ENCODE measurements at regions not wholly inside any gene's neighbourhood (a gene's known extent, or its start where the extent isn't known, plus 50 kb on each side); places are given as distances from the start of the nearest gene placed in this dataset.

DNA sequence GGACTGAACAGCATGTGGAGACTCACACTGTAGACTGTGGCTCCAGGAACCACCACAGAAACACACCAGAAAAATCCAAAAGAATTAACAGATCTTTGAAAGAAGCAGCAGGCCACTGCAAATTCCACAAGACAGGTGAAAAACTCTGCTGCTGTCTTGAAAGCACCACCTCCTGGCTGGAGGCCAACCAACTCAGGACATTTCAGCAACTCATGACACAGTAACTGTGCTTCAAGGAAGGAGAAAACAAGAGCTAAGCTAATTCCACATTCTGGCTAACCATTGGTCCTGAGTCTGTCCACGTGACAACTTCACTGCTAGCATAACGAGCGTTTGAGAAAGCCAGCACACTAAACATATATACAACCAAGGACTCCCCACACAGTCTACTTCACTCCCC, 625.1 kb downstream of the PRELID2 start:
- POLR2A ChIA-PET: no interaction called here
- Histone ChIP-seq H3K36me3 (ENCODE audit: control insufficient read depth in 2 of 3, insufficient read depth in 3 of 3, low read length in 3 of 3) (no peaks in the 10 kb centered on the region), H3K27me3 (ENCODE audit: control insufficient read depth in 2 of 2, insufficient read depth in 2 of 2, low read length in 2 of 2) (no peaks in the 10 kb centered on the region), H3K27ac (ENCODE audit: low read depth, low read length) (no peak overlapping the region), H3K4me1 (ENCODE audit: control insufficient read depth in 2 of 2, insufficient read depth in 2 of 2, low read length in 2 of 2) (no peaks in the 10 kb centered on the region), H3K9me3 (ENCODE audit: control insufficient read depth in 2 of 3, low read length in 3 of 3) (no peaks in the 10 kb centered on the region), H3K4me3 (ENCODE audit: low read length) (no peak overlapping the region)
- Mint-ChIP-seq H3K9me3 (peaks cover 3 to 49% (median 15%) of the 10 kb centered on the region in 11 donors), H3K36me3 (no peaks in the 10 kb centered on the region), H3K27ac (no peak overlapping the region), H3K27me3 (no peaks in the 10 kb centered on the region), H3K4me1 (peaks cover 0 to 2% (median 0%) of the 10 kb centered on the region in 7 donors), H3K4me3 (no peak overlapping the region)
- ATAC-seq: no peak
- intact Hi-C loops (cut with micrococcal nuclease): no loop called here
- CTCF ChIA-PET: interaction anchor here (0.6 kb wide), 1 partner anchor 48 kb away, joined by 4 read pairs; no protein-coding TSS in a partner anchor
- DNase-seq: no peak

DNA sequence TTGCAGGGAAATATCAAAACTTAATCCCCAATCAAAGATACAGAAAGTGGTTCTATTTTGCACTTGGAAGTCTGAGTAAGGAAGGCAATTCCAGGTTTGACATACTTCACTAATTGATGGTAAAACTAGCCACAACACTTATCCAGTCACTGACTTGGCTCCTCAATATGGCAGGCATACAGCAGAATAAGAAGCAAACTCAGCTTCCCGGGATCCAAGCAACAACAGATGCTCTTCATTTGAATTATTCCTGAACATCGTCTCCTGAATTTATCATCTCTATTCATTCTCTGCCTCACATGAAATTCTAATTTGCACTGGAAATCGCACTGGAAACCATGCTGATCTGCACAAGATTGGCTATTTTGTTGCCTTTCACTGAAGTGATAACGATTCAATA, 629.6 kb downstream of the PRELID2 start:
- Histone ChIP-seq H3K27ac (ENCODE audit: low read depth, low read length) (no peak overlapping the region), H3K36me3 (ENCODE audit: control insufficient read depth in 2 of 3, insufficient read depth in 3 of 3, low read length in 3 of 3) (no peaks in the 10 kb centered on the region), H3K4me1 (ENCODE audit: control insufficient read depth in 2 of 2, insufficient read depth in 2 of 2, low read length in 2 of 2) (no peaks in the 10 kb centered on the region), H3K9me3 (ENCODE audit: control insufficient read depth in 2 of 3, low read length in 3 of 3) (no peaks in the 10 kb centered on the region), H3K4me3 (ENCODE audit: low read length) (no peak overlapping the region), H3K27me3 (ENCODE audit: control insufficient read depth in 2 of 2, insufficient read depth in 2 of 2, low read length in 2 of 2) (no peaks in the 10 kb centered on the region)
- H3K27me3 Mint-ChIP-seq: no peaks in the 10 kb centered on the region
- intact Hi-C loops (cut with micrococcal nuclease): no loop called here
- no peak overlapping the region for H3K4me3 Mint-ChIP-seq
- DNase-seq (no peak), ATAC-seq (no peak)
- H3K36me3 Mint-ChIP-seq: no peaks in the 10 kb centered on the region
- no peak overlapping the region for H3K27ac Mint-ChIP-seq
- ChIA-PET POLR2A (no interaction called here), CTCF (no interaction called here)
- peaks cover 0 to 2% (median 0%) of the 10 kb centered on the region in 7 donors for H3K4me1 Mint-ChIP-seq
- H3K9me3 Mint-ChIP-seq: peaks cover 0 to 17% (median 6%) of the 10 kb centered on the region in 11 donors

- H3K27me3 Mint-ChIP-seq: no peaks in the 10 kb centered on the region
- Histone ChIP-seq H3K36me3 (ENCODE audit: control insufficient read depth in 2 of 3, insufficient read depth in 3 of 3, low read length in 3 of 3) (no peaks in the 10 kb centered on the region), H3K27me3 (ENCODE audit: control insufficient read depth in 2 of 2, insufficient read depth in 2 of 2, low read length in 2 of 2) (no peaks in the 10 kb centered on the region), H3K9me3 (ENCODE audit: control insufficient read depth in 2 of 3, low read length in 3 of 3) (no peaks in the 10 kb centered on the region), H3K4me3 (ENCODE audit: low read length) (no peak overlapping the region), H3K4me1 (ENCODE audit: control insufficient read depth in 2 of 2, insufficient read depth in 2 of 2, low read length in 2 of 2) (no peaks in the 10 kb centered on the region), H3K27ac (ENCODE audit: low read depth, low read length) (no peak overlapping the region)
- intact Hi-C loops (cut with micrococcal nuclease): no loop called here
- H3K36me3 Mint-ChIP-seq: no peaks in the 10 kb centered on the region
- DNase-seq (no peak), ATAC-seq (no peak)
- no peak overlapping the region for H3K4me3 Mint-ChIP-seq
- peaks cover 0 to 2% (median 0%) of the 10 kb centered on the region in 7 donors for H3K4me1 Mint-ChIP-seq
- POLR2A ChIA-PET: no interaction called here
- H3K27ac Mint-ChIP-seq: no peak overlapping the region
- H3K9me3 Mint-ChIP-seq: peaks cover 0 to 15% (median 5%) of the 10 kb centered on the region in 11 donors
- CTCF ChIA-PET: no interaction called here
Measured at GRCh38 chr5:145204743-145205142, 630.4 kb downstream of the PRELID2 start.

DNA sequence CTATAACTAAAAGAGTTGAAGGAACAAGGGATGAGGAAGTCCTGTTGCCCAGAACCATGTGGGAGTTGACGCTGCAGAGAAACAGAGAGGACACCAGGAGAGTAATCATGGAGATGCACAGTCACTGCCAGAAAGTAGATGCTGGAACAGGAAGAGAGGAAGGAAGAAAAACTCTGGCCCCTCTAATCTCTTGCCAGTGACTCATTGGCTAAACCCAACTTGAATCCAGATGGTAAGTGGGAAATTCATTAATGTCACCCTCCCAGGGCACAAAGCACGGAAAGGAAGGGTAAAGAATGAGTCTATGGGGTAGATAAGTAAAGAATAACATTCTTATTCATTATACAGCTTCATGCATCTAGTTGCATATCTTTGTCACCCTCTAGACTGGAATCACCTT, 631.9 kb downstream of the PRELID2 start:
- POLR2A ChIA-PET: no interaction called here
- Mint-ChIP-seq H3K36me3 (no peaks in the 10 kb centered on the region), H3K4me3 (no peak overlapping the region), H3K27me3 (no peaks in the 10 kb centered on the region), H3K4me1 (peaks cover 0 to 2% (median 0%) of the 10 kb centered on the region in 7 donors), H3K27ac (no peak overlapping the region), H3K9me3 (peaks cover 0 to 11% (median 5%) of the 10 kb centered on the region in 11 donors)
- no peak overlapping the region for H3K4me3 ChIP-seq (ENCODE audit: low read length)
- H3K27ac ChIP-seq (ENCODE audit: low read depth, low read length): no peak overlapping the region
- intact Hi-C loops (cut with micrococcal nuclease): no loop called here
- no peaks in the 10 kb centered on the region for H3K27me3 ChIP-seq (ENCODE audit: control insufficient read depth in 2 of 2, insufficient read depth in 2 of 2, low read length in 2 of 2)
- CTCF ChIA-PET: no interaction called here
- no peaks in the 10 kb centered on the region for H3K36me3 ChIP-seq (ENCODE audit: control insufficient read depth in 2 of 3, insufficient read depth in 3 of 3, low read length in 3 of 3)
- H3K4me1 ChIP-seq (ENCODE audit: control insufficient read depth in 2 of 2, insufficient read depth in 2 of 2, low read length in 2 of 2): no peaks in the 10 kb centered on the region
- H3K9me3 ChIP-seq (ENCODE audit: control insufficient read depth in 2 of 3, low read length in 3 of 3): no peaks in the 10 kb centered on the region
- ATAC-seq (no peak), DNase-seq (no peak)

GRCh38 chr5:145198525-145199260, 636.4 kb downstream of the PRELID2 start:
- ChIA-PET POLR2A (no interaction called here), CTCF (interaction anchor here (0.6 kb wide), 1 partner anchor 27 kb away, joined by 3 read pairs; no protein-coding TSS in a partner anchor)
- no peaks in the 10 kb centered on the region for H3K9me3 ChIP-seq (ENCODE audit: control insufficient read depth in 2 of 3, low read length in 3 of 3)
- H3K9me3 Mint-ChIP-seq: peaks cover 0 to 10% (median 2%) of the 10 kb centered on the region in 11 donors
- H3K27ac ChIP-seq (ENCODE audit: low read depth, low read length): no peak overlapping the region
- no peak overlapping the region for H3K4me3 ChIP-seq (ENCODE audit: low read length)
- H3K27me3 ChIP-seq (ENCODE audit: control insufficient read depth in 2 of 2, insufficient read depth in 2 of 2, low read length in 2 of 2): no peaks in the 10 kb centered on the region
- no peaks in the 10 kb centered on the region for H3K4me1 ChIP-seq (ENCODE audit: control insufficient read depth in 2 of 2, insufficient read depth in 2 of 2, low read length in 2 of 2)
- DNase-seq: no peak
- no peaks in the 10 kb centered on the region for H3K36me3 ChIP-seq (ENCODE audit: control insufficient read depth in 2 of 3, insufficient read depth in 3 of 3, low read length in 3 of 3)
- no peaks in the 10 kb centered on the region for H3K36me3 Mint-ChIP-seq
- H3K4me3 Mint-ChIP-seq: no peak overlapping the region
- no peak for ATAC-seq
- intact Hi-C loops (cut with micrococcal nuclease): loop anchor here in 1 of 2 donors (10.0 kb wide), 1 partner anchor 116 kb away; no protein-coding TSS in a partner anchor
- H3K27me3 Mint-ChIP-seq: no peaks in the 10 kb centered on the region
- no peak overlapping the region for H3K27ac Mint-ChIP-seq
- no peaks in the 10 kb centered on the region for H3K4me1 Mint-ChIP-seq

DNA sequence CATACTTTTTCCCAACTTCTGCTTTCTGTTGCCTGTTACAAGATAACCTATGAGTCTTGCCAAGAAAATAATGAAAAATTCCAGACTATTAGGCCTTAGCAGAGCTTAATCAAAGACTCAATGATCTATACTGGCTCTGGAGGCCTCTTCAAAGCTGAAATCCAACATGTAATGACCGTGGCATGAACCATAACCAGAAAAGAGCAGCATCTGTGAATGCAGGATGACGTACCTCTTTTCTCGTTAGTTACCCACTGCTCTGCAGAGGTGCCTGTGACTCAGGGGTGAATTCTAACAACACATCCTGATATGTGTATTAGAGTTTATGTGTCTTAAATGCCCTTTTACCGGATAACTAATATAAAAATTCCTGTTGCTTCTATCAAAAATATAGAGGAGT, 645.4 kb downstream of the PRELID2 start:
- Mint-ChIP-seq H3K27me3 (no peaks in the 10 kb centered on the region), H3K27ac (no peak overlapping the region), H3K4me1 (no peaks in the 10 kb centered on the region), H3K4me3 (no peak overlapping the region), H3K36me3 (no peaks in the 10 kb centered on the region), H3K9me3 (peaks cover 0 to 20% (median 7%) of the 10 kb centered on the region in 11 donors)
- H3K36me3 ChIP-seq (ENCODE audit: control insufficient read depth in 2 of 3, insufficient read depth in 3 of 3, low read length in 3 of 3): no peaks in the 10 kb centered on the region
- ATAC-seq (no peak), DNase-seq (no peak)
- H3K4me1 ChIP-seq (ENCODE audit: control insufficient read depth in 2 of 2, insufficient read depth in 2 of 2, low read length in 2 of 2): no peaks in the 10 kb centered on the region
- no peak overlapping the region for H3K4me3 ChIP-seq (ENCODE audit: low read length)
- no peaks in the 10 kb centered on the region for H3K27me3 ChIP-seq (ENCODE audit: control insufficient read depth in 2 of 2, insufficient read depth in 2 of 2, low read length in 2 of 2)
- CTCF ChIA-PET: interaction anchor here (0.6 kb wide), 1 partner anchor 91 kb away, joined by 3 read pairs; no protein-coding TSS in a partner anchor
- intact Hi-C loops (cut with micrococcal nuclease): loop anchor here in 1 of 2 donors (10.0 kb wide), 1 partner anchor 125 kb away; no protein-coding TSS in a partner anchor
- POLR2A ChIA-PET: no interaction called here
- no peaks in the 10 kb centered on the region for H3K9me3 ChIP-seq (ENCODE audit: control insufficient read depth in 2 of 3, low read length in 3 of 3)
- no peak overlapping the region for H3K27ac ChIP-seq (ENCODE audit: low read depth, low read length)

- H3K27me3 Mint-ChIP-seq: no peaks in the 10 kb centered on the region
- no peaks in the 10 kb centered on the region for H3K4me1 Mint-ChIP-seq
- DNase-seq (no peak), ATAC-seq (no peak)
- no peak overlapping the region for H3K27ac ChIP-seq (ENCODE audit: low read depth, low read length)
- H3K9me3 Mint-ChIP-seq: peaks cover 0 to 5% (median 0%) of the 10 kb centered on the region in 11 donors
- H3K36me3 ChIP-seq (ENCODE audit: control insufficient read depth in 2 of 3, insufficient read depth in 3 of 3, low read length in 3 of 3): no peaks in the 10 kb centered on the region
- H3K36me3 Mint-ChIP-seq: no peaks in the 10 kb centered on the region
- POLR2A ChIA-PET: no interaction called here
- CTCF ChIA-PET: no interaction called here
- H3K27ac Mint-ChIP-seq: no peak overlapping the region
- H3K27me3 ChIP-seq (ENCODE audit: control insufficient read depth in 2 of 2, insufficient read depth in 2 of 2, low read length in 2 of 2): no peaks in the 10 kb centered on the region
- H3K4me1 ChIP-seq (ENCODE audit: control insufficient read depth in 2 of 2, insufficient read depth in 2 of 2, low read length in 2 of 2): no peaks in the 10 kb centered on the region
- no peaks in the 10 kb centered on the region for H3K9me3 ChIP-seq (ENCODE audit: control insufficient read depth in 2 of 3, low read length in 3 of 3)
- intact Hi-C loops (cut with micrococcal nuclease): no loop called here
- H3K4me3 ChIP-seq (ENCODE audit: low read length): no peak overlapping the region
- H3K4me3 Mint-ChIP-seq: no peak overlapping the region
Measured at GRCh38 chr5:145180371-145180770, 654.8 kb downstream of the PRELID2 start.

Data from naive thymus-derived CD4-positive, alpha-beta T cell (primary cell).